Nephron progenitor cell (in vitro differentiated cells): ENCODE measurements at regions not wholly inside any gene's neighbourhood (a gene's known extent, or its start where the extent isn't known, plus 50 kb on each side); places are given as distances from the start of the nearest gene placed in this dataset.

ENCODE experiments used
- DNase-seq: peaks from one replicate; pipeline ENCODE4 v3.0.0; 2021
- H3K27ac Mint-ChIP-seq: 2 replicates; pipeline ENCODE4 v1.8.0; 2021; ENCODE audit warnings: mild to moderate bottlenecking, moderate library complexity, mixed read lengths
- H3K27me3 Mint-ChIP-seq: 2 replicates; pipeline ENCODE4 v1.8.0; 2021; ENCODE audit warnings: mild to moderate bottlenecking, low read depth, mixed read lengths; ENCODE audit not compliant: poor library complexity
- H3K36me3 Mint-ChIP-seq: 2 replicates; pipeline ENCODE4 v1.8.0; 2021; ENCODE audit warnings: low read depth, mixed read lengths
- H3K4me1 Mint-ChIP-seq: 2 replicates; pipeline ENCODE4 v1.8.0; 2021; ENCODE audit warnings: mixed read lengths
- H3K4me3 Mint-ChIP-seq: 2 replicates; pipeline ENCODE4 v1.8.0; 2021; ENCODE audit warnings: mild to moderate bottlenecking, moderate library complexity, mixed read lengths
- H3K9me3 Mint-ChIP-seq: 2 replicates; pipeline ENCODE4 v1.8.0; 2021; ENCODE audit warnings: mild to moderate bottlenecking, moderate library complexity, mixed read lengths
- TF ChIP-seq, protein P1 (sequence below): fragments of 200-600 bp; sonication (generic); IDR thresholded peaks from 2 replicates; pipeline ENCODE4 v1.5.0; 2021; ENCODE audit warnings: antibody characterized with exemption

- no peak overlapping the region for H3K27ac Mint-ChIP-seq
- DNase-seq = no peak
- H3K9me3 Mint-ChIP-seq = peaks cover 18% of the 10 kb centered on the region
- TF ChIP-seq, protein P1, sequence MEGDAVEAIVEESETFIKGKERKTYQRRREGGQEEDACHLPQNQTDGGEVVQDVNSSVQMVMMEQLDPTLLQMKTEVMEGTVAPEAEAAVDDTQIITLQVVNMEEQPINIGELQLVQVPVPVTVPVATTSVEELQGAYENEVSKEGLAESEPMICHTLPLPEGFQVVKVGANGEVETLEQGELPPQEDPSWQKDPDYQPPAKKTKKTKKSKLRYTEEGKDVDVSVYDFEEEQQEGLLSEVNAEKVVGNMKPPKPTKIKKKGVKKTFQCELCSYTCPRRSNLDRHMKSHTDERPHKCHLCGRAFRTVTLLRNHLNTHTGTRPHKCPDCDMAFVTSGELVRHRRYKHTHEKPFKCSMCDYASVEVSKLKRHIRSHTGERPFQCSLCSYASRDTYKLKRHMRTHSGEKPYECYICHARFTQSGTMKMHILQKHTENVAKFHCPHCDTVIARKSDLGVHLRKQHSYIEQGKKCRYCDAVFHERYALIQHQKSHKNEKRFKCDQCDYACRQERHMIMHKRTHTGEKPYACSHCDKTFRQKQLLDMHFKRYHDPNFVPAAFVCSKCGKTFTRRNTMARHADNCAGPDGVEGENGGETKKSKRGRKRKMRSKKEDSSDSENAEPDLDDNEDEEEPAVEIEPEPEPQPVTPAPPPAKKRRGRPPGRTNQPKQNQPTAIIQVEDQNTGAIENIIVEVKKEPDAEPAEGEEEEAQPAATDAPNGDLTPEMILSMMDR = no peak
- no peaks in the 10 kb centered on the region for H3K4me1 Mint-ChIP-seq
- H3K4me3 Mint-ChIP-seq = no peak overlapping the region
- peaks cover 3% of the 10 kb centered on the region for H3K27me3 Mint-ChIP-seq
- no peaks in the 10 kb centered on the region for H3K36me3 Mint-ChIP-seq
Measured at GRCh38 chr4:46649390-46649789, 259.5 kb upstream of the GABRA2 start.

DNA sequence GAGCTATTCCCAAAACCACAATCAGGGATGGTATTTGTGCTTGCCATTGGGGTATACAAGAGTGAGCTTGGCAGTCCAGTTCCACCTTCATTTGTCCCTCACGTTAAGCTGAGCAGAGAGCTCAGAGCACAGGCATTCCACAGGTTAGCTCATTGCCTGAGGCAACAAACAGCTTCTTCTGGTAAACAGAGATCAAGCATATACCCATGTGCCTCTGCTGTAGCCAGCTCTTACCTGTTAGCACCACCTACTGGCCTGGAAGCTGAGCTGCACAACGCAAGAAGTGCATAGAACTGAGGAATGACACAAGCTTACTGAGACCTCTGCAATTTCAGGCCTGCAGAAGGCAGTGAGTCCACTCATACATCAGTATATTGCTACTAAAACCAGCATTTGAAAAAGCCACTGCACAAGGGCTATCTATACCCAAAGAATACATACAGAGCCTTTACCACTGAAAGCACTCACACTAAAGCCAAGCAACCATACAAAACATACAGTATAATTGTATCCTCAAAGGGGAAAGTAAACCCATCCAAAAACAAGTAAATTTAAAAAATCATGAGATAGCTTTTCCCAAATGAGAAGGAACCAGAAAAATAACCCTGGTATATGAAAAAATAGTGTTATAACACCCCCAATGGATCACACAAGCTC lies 258.3 kb upstream of the GABRA2 start:
- Mint-ChIP-seq H3K36me3 (no peaks in the 10 kb centered on the region), H3K27me3 (peaks cover 3% of the 10 kb centered on the region), H3K4me1 (no peaks in the 10 kb centered on the region), H3K27ac (no peak overlapping the region), H3K9me3 (peaks cover 15% of the 10 kb centered on the region), H3K4me3 (no peak overlapping the region)
- TF ChIP-seq, protein P1 = peak; percentile 55
- peak; percentile 20 for DNase-seq

DNA sequence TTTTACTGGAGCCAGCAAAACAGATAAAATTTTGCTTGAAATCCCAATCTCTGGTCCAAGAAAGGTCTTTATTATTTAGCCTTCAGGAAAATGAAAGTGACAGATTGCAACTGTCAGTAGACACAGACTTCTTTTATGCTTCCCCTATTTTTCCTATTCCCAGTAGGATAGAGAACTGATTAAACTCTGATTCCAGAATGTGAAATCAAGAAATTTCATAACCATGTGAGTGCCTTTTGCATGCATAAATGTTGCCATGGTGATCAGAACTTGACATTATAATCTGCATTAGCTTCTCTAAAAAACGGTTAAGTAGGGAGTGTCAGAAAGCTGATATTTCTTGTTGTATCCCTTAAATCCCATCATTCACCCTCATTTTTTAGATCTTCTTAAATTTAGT lies 255.2 kb upstream of the GABRA2 start:
- H3K27ac Mint-ChIP-seq = no peak overlapping the region
- no peaks in the 10 kb centered on the region for H3K4me1 Mint-ChIP-seq
- TF ChIP-seq, protein P1 = no peak
- no peaks in the 10 kb centered on the region for H3K27me3 Mint-ChIP-seq
- H3K4me3 Mint-ChIP-seq = no peak overlapping the region
- peaks cover 13% of the 10 kb centered on the region for H3K9me3 Mint-ChIP-seq
- DNase-seq = no peak
- no peaks in the 10 kb centered on the region for H3K36me3 Mint-ChIP-seq
